T1000 (cell line): ENCODE measurements at regions not wholly inside any gene's neighbourhood (a gene's known extent, or its start where the extent isn't known, plus 50 kb on each side); places are given as distances from the start of the nearest gene placed in this dataset.
"Not testable (repeated sequence)": the region's sequence is repeated elsewhere in the genome, so short reads cannot be mapped to it uniquely, and the experiment has no call there.

Source experiments
- DNase-seq: peaks from one replicate; lab custom pipeline; 2025; ENCODE audit warnings: mixed read lengths; lab: John Stamatoyannopoulos, UW

DNA sequence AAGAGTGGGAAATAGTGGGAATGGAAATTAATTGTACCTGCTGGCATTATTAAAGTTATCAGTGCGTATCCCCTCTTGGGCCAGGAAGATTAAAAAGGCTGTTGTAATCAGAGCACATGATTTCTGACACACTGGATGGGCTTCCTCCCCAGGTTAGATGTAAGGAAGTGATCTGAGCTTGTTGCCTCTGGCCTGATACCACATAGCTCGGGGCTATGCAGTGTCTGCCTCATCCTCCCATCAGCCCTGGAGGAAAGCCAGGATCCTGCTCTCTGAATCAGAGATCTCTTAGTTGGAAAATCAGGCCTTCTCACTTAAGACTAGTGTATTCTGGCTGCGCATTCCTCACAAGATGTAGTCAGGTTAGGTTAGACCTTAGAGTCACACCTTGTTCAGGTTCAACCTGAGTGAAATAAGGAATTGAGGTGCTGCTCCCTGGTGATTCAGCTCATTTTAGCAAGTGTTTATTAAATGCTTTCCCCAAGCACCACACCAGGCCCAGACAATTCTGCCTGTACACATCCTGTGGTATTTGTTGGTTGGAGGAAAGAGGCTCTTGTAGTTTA, 108.2 kb upstream of the IKBKE start:
- not testable (repeated sequence) for DNase-seq

DNA sequence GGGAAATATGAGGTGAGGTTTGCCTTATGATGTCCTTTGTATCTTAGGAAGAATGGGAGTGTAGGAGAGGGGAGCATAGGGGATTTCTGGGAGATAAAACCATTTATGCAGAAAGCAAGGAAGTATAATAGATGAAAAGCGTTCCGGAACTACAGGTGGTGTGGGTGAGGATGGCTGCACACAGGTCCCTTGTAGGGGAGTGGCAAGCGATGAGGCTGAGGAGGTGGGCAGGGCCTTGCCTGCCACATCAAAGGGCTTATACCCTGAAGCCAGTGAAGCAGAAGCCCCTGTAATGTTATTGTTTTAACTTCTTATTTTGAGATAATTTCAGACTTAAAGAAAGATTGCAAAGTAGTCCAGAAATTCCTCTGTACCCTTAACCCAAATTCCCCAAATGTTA, 107.3 kb upstream of the IKBKE start:
- DNase-seq: not testable (repeated sequence)

DNA sequence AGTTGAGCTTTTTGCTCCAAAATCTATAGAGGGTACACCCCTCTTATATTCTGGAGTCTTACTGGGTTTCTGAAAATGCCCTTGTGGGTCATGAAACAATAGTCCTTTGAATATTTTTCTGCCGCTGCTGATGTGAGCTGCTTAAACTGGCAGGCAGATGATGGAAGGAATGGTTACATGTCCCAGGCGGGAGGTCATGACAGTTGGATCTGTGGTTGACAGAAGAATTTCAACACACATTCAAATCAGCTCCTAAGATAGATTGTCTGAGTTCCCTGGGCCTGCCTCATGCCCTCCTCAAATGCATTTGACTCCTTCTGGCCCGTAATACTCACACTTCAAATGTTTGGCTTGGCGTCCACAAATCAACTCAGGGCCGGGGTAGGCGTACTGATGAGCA, 105.0 kb upstream of the IKBKE start:
- not testable (repeated sequence) for DNase-seq

DNA sequence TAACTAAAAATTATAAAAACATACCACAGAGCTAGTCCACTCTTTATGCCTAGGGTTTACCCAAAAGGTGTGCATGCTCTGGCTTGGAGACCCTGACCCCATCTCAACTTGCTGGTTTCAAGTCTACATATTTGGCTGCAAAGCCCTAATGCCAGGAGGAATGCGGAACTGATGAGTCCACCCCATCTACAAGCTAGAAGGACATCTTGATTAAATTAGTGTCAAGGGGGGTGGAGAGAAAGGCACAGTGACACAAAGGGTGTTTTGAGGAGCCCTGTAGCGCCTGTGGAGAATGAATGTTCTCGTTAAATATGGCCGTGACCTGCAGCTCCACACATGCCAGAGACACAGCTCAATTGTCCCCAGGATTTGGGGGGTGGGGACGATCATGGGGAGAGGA, 104.1 kb upstream of the IKBKE start:
- DNase-seq: not testable (repeated sequence)

DNA sequence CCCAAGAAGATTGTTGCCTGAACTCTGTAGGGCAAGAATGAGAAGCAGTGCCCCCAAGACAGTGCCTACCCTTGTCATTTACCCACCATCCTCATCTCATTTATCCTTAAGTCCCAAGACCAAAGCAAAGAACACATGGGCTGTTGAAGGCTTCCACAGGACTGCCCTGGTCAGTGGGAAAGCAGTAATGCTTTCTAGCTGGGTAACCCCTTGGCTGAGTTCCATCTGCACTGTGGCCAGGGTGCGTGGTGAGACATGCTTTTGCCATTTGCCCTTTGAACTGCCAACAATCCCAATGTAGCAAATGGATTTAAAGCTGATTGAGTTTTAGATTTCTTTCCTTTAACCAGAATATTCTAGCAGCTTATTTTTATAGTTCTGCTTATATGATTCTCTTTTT, 103.5 kb upstream of the IKBKE start:
- not testable (repeated sequence) for DNase-seq

DNA sequence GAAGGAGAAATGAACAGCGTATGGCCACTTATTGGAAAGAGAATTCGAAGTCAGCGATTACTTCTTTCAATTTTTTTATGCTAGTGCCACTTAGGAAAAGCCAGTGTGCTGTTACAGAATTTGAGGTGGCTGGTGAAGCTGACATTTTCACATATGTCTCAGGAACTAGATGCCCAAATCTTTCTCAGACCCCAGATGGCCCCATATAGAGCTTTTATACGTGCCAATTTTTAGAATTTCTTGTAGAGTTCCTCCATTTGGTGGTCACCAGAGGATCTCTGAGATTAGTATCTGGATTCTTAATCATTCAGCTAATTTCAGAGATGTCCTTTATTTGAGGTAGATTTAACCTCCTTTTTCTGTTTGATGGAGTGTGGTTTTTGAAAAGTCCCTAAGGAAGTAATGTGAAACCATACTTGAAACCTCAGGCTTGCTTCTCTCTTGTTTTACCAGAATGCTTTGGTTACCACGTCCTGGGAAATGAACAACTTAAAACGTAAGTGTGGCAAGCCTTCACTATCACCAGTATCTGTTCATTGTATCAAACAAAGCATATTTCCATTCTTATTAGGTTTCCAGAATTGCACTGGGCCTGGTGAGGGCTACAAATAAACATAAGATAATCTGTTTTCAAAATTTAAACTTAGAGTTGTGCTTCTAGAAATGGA, 102.2 kb upstream of the IKBKE start:
- not testable (repeated sequence) for DNase-seq

DNA sequence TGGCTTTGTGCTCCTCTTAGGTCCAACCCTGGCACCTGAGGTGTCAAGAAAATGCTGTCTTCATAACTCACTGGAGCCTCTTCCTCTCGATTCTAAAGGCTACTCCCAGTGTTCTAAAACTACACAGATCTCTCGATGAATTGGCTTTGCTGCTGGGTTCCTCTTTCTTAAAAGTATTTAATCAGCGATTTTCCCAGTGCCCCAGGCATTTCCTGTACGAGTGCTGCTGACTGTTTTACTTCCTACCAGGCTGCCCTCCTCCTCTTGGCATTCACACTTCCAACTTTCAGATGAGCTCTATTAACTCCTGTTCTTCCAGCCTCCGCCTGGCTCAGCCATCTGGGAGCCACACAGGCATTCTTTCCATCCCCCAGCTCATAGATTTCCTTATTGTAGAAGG, 95.6 kb upstream of the IKBKE start:
- not testable (repeated sequence) for DNase-seq

DNA sequence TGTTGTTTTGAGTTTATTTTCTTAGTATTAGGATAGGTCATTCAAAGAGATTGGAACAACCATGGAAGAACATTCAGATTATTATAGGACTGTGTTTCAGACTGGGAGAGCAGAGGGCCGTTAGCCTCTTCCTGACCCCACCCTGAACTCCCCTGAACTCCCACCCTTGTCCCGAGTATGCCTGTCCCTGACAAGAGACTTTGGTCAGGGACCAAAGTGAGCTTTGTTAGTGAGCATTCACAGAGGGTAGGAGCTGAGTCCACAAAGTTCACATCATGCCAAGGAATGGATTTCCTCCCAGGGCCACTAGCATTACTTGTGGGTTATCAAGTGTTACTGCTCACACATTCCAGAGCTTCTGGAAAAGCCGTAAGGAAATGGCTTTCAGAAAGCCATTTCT, 94.7 kb upstream of the IKBKE start:
- DNase-seq: not testable (repeated sequence)

DNA sequence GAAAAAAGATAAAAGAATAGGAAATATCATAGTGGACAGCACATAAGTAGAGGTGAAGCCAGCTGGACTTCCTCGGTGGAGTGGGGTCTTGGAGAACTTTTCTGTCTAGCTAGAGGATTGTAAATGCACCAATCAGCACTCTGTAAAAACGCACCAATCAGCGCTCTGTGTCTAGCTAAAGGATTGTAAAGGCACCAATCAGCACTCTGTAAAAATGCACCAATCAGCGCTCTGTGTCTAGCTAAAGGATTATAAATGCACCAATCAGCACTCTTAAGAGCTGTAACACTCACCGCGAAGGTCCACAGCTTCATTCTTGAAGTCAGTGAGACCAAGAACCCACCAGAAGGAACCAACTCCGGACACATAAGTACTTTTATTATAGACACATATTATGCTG, 91.8 kb upstream of the IKBKE start:
- DNase-seq: not testable (repeated sequence)

DNA sequence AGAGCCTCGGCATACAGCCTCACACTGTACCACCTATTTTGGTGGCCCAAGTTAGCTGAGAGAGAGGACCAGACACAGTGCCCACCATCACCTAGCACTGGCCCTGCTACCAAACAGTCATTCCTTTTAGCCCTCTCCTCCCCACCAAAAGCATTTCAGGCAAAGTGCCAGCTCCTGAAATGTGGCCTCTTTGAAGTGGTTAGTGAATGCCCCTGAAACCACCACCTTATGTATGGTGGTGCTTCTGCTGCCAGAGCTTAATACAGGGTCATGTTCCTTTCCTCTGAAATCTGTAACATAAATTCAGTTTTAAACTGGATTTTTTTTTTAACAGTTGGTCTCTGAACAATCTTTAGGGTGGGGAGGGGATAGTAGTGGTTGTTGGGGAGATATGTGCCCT, 91.0 kb upstream of the IKBKE start:
- not testable (repeated sequence) for DNase-seq

DNA sequence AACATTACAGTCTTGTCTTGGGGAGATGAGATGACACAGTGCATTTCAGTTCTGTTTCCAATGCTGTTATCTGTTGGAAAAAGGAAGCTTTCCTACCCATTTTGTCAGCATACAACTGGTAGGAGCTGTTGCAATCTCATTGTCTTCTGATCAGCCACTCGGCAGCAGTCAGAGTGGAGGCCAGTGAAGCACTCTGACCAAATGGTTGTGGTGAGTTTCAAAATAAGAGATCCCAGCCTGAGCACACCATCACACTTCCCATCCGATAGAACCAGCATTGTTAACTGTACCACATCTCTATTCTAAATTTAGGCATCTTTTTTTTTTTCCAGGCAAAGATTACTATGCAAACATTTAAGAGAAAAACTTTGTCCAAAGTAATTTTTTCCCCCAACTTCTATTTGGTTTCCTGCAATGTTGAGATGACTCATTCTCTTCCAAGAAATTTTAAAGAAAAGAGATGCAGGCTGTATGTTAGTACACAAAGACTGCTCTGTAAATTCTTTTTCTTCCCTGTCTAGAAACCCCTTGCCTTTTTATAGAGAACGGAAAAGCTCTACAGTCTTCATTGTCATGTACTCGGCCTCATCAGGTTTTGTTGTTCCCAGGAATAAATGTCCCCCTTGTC, 90.0 kb upstream of the IKBKE start:
- DNase-seq: not testable (repeated sequence)

DNA sequence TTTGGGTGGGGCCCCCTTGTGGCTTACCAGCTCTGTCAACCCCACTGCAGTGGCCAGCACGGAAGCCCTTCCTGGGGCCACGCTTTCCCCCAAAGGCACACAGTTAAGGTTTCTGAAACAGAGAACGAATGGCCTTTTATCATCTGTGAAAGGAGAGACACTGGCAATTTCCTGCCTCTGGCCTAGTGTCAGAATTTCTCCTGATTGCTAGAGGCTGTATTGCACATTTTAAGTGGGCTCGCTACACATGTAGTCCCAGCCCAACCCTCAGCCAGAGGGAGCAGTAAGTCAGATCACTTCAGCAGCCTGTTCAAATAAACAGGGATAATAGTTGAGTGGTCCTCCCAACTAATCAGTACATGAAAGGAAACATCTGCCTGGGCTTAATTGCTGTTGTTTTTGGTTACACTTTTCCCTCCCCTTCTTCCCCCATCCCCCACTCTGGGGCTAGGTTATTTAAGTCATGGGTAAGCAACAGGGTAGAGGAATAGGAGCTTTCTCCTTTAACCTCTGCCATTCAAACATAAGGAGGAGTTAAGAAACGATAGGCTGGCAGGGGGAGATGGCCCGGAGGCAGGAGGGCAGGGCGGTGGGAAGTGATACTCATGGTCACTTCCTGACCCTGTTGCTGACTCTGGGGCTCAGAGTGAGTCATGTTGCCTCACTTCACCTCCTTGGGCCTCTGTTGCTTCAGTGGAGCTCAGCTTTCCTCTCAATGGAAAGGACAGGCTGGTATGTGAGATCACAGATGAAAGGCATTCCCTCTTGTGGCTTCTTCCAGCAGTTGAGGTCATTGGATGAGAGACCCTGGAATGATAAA, 89.3 kb upstream of the IKBKE start:
- peak; percentile 36 for DNase-seq

DNA sequence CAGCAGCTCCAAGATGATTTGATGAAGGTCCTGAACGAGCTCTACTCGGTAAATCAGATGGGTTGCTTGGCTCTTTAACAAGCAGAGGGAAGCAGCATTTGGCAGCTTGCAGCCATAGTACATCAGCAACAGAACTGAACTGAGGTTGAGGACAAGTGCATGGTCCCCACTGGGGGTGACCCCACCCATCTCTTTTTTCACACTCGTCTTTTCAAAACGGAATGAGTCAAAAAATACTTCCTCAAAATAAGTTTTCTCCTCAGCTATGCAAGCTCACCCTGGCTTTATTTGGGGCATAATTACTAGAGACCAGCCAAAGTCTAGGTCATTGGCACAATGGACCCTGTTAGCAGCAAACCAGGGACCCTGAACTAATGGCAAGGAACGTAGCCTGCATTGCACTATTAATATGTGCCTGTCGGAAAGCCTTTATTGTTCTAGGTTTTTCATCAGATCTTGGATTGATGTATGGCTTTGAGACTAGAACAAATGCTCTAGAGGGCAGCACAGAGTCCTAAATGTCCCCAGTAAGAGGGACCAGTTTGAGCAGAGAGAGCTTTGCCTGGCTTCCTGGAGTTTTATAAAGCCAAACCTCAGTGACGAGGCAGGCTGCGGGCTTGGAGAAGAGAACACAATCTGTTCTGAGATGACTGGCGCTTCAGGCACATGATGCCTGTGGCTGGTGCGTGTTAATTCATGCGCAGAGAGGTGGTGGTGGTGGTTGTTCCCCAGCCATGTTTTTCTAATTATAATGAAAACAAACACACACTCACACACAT, 86.1 kb upstream of the IKBKE start:
- not testable (repeated sequence) for DNase-seq

DNA sequence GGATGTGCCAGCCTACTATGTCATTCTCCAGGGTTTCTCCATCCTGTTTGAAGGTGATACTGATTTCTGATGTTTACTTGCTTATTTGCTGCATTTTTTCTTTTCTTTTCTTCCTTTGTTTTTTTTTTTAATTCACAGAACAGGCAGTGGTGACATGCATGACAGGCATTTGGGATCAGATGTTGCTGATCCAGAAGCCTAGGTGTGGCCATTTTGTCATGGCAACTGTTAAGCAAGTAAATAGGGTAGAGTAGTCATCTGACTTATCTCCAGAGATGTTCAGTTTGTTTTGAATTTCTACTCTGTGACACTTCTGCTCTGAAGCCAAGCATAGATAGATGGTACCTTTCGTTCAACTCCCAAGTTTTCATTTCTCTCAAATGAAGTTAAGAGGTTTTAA, 85.4 kb upstream of the IKBKE start:
- DNase-seq: not testable (repeated sequence)

DNA sequence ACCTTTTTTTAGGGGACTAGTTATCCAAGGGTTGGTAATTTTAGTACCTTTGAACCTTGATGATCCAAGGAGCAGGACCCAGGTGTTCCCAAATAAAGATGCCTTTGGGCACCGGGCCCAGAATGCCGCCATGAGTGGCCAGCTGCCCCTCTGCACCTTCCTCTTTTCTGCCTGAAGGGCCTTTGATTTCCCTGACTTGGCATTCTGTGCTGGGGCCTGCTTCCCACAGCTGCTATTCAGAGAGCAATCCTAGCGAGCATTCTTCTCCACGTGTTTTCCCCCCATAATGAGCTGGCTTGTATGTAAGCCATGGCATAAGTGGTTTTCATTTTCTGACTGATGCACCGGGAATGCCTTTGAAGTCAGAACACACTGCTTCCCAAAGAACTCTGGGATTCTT, 82.6 kb upstream of the IKBKE start:
- DNase-seq: not testable (repeated sequence)

DNA sequence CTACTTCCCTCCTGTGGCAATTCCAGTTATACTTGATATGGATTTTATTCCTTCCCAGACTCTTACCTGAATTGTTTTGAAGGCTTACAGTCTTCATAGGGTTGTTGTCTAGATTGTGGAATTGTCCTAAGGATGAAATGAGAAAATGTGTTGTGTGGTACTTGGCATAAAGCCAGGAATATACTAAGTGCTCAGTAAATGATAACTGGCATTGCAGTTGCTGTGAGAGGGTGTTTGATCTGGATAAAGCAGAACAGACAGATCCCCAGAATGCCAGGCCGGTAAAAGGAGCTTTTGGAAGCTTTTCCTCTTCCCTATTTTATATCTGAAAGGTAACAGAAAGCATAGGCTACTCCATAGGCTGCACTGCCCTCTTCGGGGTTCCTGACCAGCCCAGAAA, 78.4 kb upstream of the IKBKE start:
- DNase-seq: not testable (repeated sequence)

DNA sequence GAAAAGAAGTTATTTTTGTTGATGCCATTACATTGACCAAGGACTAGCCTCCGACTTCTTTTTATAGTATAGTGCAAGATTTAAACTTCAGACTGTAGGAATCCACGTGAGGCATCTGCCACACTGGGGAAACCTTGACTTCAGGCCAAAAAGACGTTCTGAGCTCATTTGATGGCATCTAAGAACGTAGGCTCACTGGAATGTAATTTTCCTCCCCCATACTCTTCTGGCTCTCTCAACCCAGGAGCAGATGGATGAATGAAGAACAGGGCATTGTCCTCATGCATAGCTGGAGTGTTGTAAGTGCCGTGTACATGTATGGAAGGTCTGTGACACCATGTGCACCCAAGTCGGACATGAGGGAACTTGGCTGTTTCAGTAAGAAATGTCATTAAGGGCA, 72.8 kb upstream of the IKBKE start:
- DNase-seq: not testable (repeated sequence)

DNA sequence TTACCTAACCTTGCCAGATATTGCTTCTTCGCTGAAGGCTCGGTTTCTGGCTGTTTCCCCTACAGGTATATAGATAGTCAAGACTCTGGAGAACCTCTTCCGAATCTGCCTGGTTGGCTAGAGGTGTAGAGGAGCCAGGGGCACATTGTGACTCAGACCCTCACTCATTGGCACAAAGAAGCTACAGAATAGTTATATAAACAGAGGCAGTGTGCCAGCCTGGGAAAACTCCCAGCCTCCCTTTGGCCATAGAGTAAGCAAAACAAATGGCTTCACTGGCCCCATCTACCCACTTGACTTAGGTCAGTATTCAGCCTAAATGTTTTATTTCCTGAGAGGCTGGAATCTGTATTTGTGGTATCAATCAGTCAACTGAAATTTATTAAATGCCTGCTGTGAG, 72.0 kb upstream of the IKBKE start:
- not testable (repeated sequence) for DNase-seq

DNA sequence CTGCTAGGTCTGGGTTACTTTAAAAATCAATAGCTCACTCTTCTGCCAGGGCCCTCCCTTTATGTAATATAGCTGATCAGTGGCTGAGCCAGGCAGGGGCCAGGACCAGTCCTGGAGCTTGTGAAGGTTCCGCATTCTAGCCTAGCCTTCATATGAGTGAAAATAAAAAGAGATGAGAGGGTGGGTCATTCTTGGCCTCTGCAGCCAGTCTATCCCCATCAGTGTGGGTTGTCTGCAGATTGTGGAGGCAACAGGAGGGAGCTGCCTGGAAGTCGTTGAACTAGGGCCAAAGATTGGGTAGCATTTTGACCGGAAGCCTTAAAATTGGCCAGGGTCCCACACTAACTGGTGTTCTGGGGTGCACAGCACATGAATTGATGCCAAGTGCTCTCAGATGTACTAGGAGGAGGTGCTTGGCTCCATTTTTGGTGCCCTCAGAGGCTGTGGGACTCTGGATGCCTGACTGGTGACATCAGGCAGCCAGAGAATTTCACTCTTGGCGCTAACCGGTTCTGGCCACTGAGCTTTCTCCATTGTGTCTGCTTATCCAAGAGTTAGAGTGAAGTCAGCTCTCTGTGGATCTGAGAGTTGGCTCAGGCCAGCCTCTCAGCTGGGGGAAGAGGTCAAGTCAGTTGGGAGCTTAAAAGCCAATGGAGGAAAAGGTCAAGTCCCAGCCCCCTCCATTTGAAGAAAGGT, 66.5 kb upstream of the IKBKE start:
- not testable (repeated sequence) for DNase-seq

DNA sequence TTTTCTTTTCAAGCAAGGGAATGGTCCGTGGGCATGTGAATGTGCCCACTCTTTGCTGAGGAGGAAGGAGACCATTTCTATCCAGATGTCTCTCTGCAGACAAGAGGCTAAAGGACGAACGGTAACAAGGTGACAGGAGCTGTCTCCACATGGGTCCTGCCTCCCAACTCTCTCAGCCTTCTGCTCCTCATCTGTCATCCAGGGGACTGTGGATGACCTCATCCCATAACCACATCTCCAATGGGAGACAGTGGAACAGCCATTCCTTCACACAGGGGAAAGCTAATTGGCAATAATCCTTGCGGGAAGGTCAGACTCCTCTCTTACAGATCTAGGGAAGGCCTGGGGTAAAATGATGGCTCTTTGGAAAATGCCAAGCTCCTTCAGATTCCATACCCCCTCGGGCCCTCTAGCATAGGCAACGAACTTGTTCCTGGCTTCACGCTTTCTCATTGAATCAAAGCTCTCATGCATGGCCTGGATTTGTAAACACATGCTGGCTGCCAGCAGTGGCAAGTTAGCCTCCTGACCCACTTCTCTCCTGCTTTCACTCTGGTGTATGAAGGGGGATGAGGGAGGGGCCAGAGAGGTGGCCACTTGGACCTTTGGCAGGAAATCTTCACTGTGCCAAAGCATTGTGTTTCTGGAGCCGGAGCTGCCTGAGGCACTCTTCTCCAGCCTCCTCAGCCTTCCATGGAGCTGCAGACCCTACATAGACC, 65.8 kb upstream of the IKBKE start:
- DNase-seq: not testable (repeated sequence)
